ENCODE measurements at regions not wholly inside any gene's neighbourhood (a gene's known extent, or its start where the extent isn't known, plus 50 kb on each side); places are given as distances from the start of the nearest gene placed in this dataset.
A peak's percentile ranks its signal among the peaks of the same experiment; 100 is the strongest.

DNA sequence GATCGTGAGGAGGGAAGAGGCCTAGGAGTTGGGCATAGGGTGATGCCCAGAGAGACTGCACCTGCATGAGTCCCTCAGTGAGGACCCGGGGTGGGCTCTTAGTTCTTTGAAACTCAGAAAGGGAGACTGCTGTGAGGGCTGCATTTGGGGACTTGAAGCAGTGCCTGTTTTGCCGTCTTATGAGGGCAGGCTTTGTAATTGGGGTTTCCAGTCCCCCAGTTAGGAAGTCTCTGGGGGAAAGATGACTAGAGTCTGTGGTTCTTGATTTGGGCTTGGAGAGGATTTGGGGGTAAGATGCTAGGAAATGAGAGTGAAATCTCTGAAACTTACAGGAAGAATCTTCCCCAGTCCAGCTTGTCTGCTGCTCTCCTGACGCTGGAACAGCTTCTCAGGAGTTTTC, 99.6 kb downstream of the ARF6 start:
- in situ Hi-C loops (cut with HindIII; ENCODE audit: low pct_ligation_motif_present, low pct_unique_long_range_greater_than_20kb, low sequenced_read_pairs), result no loop called here
- DNase-seq, result no peak

DNA sequence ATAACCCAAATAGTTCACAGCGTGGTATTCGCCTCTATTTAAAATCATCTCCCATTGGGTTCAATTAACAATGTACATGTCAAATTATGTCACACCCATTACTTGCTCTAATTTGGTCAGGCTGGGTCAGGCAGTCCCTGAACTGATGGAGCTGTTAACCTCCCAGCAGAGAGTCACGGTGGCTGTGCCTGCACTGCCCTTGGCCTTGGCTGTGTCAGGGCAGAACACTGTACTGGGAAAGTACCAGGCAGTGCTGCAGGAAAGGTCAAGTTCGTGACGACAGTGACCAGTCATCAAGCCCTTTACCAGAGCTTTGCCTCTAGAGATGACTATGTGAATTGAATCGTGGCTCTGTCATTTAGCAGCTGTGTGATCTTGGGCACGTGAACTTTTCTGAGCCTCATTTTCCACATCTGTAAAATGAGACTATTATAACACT, 100.0 kb downstream of the ARF6 start:
- in situ Hi-C loops (cut with HindIII; ENCODE audit: low pct_ligation_motif_present, low pct_unique_long_range_greater_than_20kb, low sequenced_read_pairs), result no loop called here
- DNase-seq, result no peak

DNA sequence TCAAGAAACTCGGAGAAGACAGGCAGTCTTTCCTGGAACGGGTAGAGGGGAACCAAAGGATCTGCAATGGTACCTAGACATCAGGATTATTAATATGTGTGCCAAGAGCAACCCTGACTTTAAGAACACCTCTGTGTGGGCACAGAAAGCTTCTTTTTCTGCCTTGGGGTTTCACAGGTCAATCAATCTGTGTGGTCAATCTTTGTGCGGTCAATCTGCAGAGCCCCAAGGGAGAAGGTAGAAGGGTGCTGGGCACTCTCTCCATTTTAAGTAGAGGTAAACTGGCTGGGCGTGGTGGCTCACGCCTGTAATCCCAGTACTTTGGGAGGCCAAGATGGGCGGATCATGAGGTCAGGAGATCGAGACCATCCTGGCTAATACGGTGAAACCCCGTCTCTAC, 100.7 kb downstream of the ARF6 start:
- no peak for DNase-seq
- in situ Hi-C loops (cut with HindIII; ENCODE audit: low pct_ligation_motif_present, low pct_unique_long_range_greater_than_20kb, low sequenced_read_pairs), result no loop called here

DNA sequence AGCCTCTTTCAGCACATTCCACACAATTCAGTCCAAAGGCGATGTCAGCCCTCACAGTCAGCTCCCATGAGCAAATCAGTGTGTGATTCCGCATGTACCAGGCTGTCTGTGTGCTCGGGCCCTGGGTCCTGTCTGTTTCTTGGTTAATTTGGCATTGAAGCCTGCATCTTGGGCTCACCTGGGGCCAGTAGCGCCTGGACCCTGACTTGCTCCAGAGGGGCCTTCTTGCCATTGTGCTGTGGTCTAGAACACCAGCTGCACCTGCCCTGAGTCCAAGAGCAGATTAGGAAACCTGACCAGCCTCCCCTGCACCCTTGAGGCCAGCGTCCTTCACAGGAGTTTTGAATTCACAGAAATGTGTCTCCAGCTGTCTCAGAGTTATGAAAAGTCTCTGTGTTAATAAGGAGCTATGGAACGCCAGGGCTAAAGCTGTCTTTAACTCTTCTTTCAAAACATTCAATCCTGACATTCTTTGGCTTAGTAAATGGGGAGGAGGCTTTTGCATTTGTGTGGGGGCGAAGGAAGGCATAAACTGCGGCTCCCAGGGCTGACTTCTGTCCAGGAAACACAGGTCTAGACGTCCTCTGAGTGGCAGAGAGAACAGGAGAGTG, 102.2 kb downstream of the ARF6 start:
- in situ Hi-C loops (cut with HindIII; ENCODE audit: low pct_ligation_motif_present, low pct_unique_long_range_greater_than_20kb, low sequenced_read_pairs), result no loop called here
- no peak for DNase-seq

DNA sequence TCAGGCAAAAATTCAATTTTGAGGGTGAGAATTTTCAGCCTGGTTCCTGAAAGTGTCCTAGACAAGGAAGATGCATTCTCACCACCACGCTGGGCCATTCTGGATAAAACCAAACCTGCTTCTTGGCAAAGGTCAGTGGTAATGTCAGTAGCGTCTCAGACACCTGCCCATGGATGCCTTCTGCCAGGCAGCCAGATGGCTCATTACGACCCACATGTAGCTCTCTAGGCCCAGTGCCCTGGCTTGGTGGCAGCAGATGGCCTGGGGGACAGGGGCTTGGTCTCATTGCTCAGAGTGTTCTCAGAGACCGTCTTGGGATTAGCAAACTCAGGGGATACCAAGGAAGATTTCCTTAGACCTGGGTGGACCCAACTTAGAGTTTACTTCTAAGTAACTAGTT, 105.1 kb downstream of the ARF6 start:
- in situ Hi-C loops (cut with HindIII; ENCODE audit: low pct_ligation_motif_present, low pct_unique_long_range_greater_than_20kb, low sequenced_read_pairs), result no loop called here
- DNase-seq, result no peak

DNA sequence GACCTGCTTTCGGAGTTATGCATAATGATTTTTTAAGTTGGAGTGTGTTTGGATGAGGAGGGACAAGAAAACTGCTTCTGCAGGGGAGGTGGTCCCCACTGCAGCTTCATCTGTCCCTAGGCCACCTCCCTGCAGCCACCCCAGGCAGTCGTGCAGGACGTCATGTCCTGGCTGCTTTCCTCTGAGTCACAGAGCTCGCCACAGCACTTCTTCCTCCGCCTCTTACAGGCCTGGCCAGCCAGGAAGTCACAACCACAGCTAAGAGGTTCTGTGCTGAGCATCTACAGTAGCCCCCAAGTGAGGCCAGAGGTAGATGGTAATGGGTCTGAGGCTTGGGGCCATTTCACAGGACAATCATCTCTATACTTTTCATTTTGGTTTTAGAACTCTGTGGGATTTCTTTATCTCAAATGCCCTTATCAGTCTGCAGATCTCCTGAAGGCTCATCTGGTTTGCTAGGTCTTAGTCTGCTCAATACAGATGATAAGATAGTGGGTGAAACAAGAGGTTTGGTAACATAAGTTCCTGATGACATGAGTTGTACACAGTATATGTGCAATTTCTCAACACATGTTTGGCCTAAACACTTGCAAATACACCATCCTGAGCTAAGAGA, 106.4 kb downstream of the ARF6 start:
- in situ Hi-C loops (cut with HindIII; ENCODE audit: low pct_ligation_motif_present, low pct_unique_long_range_greater_than_20kb, low sequenced_read_pairs), result no loop called here
- DNase-seq, result peak; percentile 77

DNA sequence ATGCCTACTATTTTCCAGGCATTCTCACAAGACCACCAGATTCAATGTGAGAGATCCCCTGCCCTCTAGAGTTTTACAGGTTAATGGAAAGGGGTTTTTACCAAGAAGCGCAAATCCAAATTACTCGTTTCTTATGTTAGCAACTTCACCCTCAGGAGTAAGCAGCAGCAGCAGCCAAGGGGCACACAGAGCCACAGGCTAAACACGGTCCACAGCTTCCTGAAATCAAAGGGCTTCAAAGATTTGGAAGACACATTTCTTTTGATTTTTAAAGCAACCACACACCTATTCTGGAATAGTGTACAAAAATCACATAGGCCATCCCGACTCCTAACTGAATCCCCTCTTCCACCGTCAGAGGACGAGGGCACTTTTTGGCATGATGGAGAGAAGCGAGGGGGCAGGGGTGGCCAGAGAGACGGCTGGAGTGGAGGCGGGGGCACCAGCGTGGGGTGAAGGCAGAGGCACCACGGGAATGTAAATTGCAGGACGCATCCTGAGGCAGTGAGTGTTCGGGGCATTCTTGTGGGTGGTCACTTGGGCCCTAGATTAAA, 107.0 kb downstream of the ARF6 start:
- in situ Hi-C loops (cut with HindIII; ENCODE audit: low pct_ligation_motif_present, low pct_unique_long_range_greater_than_20kb, low sequenced_read_pairs), result no loop called here
- DNase-seq, result no peak

DNA sequence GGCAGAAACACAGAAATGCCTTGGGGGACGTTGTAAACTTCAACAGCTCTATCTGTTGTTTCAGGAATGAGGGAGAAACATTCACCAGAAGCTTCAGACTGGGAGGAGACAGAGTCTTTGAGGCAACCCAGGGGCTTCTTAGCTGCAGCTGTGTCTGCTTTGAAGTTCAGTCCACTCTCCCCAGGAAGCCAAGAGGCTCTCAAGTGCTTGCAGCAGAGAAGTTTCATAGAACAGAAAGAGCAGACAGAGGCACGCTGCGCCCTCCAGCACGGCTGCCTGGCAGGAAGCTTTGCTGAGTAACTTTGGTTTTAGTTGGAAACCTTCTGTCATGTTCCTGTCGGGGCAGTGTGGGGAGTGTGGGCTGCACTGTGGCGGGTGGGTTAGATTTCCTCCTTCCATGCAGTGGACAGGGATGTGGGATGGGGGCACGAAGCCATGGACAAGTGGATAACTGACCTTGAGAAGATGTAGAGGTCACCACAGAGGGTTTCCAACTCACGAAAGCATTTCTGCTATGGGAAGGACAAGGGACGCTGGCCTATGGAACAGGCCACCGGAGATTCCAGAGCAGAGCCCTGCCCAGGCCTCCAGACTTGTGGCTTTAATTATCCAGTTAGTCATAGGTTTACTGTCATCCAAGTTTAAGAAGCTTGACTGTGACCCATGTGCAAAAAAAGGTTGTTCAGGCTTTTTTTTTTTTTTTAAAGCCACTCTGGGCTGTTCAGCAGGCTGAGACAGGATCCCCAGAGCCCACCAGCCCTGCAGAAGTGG, 107.7 kb downstream of the ARF6 start:
- DNase-seq, result peak; percentile 64

DNA sequence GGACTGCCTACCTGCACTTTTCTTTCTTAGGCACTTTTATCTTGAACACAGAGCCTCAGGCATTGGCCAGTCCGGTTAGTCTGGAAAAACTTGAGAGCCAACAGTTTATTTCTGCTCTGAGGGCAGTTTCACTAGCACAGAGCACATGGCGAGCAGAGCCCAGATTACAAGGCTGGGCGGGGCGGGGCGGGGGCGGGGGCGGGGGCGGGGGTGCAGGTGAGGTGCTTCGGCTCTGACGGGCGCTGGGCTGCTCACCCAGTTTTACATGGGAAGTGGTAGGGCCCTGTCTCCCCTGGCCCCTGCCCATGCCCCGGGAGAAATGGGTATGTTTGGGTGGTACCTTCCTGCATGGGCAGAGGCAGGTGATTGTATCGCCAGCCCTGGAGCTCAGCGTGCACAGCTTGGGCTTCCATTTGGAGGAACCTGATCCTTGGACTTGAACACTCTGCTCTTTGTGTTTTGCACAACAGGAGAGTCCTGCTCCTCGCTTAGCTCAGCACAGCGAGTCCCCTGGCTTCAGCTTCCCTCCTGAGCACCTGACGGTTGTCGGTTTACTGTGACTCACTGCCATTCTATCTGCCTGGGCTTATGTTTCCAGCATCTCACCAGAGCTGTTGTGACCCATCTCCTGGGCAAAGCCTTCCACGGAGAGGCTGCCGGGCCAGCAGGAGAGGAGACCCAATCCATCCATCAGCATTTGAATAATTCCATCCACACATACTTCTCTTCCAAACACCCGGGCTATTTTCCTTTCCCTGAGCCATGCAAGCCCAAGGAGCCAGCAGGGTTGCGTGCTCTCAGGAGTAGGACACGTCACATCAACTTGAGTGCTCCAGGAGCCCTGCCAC, 108.5 kb downstream of the ARF6 start:
- DNase-seq, result peak; percentile 62
- in situ Hi-C loops (cut with HindIII; ENCODE audit: low pct_ligation_motif_present, low pct_unique_long_range_greater_than_20kb, low sequenced_read_pairs), result no loop called here

More for the DNA sequence above, 107.7 kb downstream of the ARF6 start:
- in situ Hi-C loops (cut with HindIII; ENCODE audit: low pct_ligation_motif_present, low pct_unique_long_range_greater_than_20kb, low sequenced_read_pairs), result no loop called here

DNA sequence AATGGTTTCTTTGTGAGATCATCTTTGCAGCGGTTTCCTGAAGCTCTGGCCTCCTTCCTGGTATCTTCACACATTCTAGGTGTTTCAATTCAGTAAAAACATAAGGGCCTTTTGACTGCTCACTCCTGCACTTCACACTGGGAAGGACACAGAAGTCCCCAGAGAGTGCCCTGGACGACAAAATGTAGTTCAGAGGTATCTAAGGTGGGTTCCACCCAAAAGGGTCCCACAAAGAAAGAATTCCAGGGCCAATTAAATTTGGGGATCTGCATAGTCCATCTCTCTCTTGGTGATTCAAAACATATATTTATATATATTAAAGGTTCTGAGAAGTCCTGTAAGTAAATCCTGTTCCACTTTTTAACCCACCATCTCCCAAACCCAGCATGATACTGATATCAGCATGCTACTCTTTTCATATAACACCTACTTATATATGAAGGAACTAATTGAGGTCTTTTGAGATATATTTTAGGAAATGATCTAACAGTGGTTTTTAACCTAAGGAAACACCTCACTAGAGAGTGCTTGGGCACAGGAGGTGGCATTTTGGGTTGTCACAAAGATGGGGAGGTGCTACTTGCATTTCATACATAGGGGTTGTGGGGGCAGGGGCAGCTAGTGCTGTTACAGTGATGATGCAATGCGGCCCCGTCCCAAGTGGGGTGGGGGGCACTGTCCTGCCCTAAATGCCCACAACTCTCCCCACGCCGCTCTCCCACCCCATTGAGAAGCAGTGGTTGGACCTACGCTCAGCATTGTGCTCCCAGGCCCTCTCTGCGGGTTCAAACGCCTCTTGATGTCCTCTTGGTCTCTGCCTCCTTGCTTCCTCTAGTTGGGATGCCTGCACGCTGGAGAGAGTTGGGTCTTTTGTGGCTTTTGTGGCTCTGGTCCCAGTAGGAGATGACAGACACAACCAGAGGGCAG, 109.4 kb downstream of the ARF6 start:
- in situ Hi-C loops (cut with HindIII; ENCODE audit: low pct_ligation_motif_present, low pct_unique_long_range_greater_than_20kb, low sequenced_read_pairs), result no loop called here
- no peak for DNase-seq

DNA sequence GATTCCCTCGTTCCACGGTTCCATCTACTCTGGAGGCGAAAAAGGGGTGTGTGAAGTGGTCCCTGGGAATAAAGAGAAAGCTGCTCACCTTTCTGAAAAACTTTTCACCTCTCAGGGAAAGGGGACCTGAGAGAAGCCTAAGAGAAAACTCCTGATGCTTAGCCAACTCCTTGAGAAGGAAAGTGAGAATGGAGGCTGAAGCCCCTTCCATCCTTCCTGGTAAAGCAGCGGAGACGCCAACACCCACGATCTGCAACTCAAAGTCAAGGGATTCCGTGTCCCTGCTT, 110.0 kb downstream of the ARF6 start:
- DNase-seq, result no peak
- in situ Hi-C loops (cut with HindIII; ENCODE audit: low pct_ligation_motif_present, low pct_unique_long_range_greater_than_20kb, low sequenced_read_pairs), result no loop called here

DNA sequence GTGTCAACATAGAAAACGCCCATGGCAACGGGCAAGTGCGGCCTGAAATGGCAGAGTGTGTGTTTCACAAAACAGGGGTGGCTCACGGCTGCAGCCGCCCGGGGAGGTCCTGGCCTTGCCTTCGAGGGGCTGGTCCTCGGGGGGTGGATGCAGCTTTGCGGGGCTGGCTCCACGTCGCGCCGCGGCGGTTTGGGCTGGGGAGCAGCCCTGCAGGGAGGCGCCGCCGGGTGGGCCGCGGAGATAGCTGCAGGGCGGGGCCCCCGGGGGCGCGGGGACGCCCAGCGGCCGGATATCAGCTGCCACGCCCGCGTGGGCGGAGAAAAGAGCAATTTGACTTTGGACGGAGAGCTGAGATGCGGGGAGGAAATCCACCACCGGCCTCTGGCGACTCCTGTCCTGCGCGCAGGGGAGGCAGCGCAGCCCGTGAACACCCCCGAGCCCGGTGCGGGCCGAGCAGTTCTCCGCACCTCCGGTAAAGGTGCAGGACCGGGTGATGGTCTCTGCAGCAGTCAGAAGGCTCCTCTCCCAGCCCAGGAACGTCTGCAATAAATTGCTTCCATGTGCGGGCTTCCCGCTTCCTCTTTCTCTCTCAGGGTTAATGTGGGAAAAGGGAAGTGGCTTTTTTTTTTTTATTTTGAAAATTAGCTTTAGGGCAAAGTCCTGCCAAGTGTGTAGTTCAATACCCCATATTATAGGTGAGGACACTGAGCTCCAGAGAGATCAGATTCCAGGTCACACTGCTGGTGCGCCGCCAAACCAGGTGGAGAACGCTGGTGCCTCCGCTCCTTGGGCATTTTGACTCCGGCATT, 110.5 kb downstream of the ARF6 start:
- in situ Hi-C loops (cut with HindIII; ENCODE audit: low pct_ligation_motif_present, low pct_unique_long_range_greater_than_20kb, low sequenced_read_pairs), result no loop called here
- DNase-seq, result peak; percentile 72

DNA sequence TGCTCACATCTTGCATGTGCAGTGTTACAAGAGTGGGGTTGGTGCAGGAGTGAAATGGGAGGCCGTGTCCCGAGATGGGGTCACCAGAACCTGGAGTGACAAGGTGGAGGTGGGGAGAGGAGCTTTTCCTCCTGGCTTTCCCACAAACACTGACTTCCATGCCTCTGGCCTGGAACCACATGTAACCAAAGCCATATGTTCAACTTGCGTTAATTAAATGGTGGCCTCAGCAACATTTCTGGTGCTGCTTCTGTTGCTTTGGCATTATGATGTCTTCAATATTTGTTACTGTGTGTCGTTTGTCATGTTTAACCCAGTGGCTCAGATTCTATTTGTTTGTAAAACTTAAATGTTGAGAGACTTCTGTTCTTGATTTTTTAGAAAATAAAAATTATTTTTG, 110.2 kb downstream of the VCPKMT start:
- in situ Hi-C loops (cut with HindIII; ENCODE audit: low pct_ligation_motif_present, low pct_unique_long_range_greater_than_20kb, low sequenced_read_pairs), result no loop called here
- DNase-seq, result no peak

DNA sequence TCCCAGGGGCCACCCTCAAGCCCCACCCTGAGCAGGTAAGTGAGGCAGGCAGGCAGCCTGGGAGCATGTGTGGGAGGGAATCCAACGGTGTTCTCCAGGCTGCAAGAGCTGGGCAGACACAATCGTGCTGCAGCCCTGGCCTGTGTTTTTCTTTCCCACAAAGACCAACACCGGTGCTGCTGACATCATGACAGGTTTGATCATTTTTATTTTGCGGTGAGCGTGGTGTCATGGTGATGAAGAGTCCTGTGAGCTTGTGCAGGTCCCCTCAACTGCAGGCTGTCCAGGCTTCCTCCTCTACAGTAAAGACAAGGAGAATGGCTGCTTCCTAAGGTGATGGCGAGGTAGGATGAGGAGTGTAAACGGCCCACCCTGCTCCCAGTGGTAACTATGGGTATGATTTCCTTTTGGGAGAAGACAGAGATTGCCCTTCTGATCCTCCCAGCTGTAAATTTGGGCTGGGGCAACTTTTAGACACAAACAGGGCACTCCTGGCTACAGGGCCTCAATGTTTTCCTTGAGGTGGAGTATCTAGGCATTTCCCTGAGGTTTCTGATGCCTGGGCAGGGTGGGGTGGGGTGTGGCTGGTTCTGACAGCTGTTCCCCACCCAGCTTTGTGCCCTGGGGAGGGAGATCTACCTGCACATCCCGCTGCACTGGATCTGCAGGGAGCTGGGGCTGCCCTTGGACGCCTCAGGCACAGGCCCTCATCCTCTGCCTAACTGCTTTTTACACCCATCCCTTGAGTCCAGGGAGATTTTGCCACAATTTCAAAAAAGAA, 109.1 kb downstream of the VCPKMT start:
- in situ Hi-C loops (cut with HindIII; ENCODE audit: low pct_ligation_motif_present, low pct_unique_long_range_greater_than_20kb, low sequenced_read_pairs), result no loop called here
- DNase-seq, result no peak

DNA sequence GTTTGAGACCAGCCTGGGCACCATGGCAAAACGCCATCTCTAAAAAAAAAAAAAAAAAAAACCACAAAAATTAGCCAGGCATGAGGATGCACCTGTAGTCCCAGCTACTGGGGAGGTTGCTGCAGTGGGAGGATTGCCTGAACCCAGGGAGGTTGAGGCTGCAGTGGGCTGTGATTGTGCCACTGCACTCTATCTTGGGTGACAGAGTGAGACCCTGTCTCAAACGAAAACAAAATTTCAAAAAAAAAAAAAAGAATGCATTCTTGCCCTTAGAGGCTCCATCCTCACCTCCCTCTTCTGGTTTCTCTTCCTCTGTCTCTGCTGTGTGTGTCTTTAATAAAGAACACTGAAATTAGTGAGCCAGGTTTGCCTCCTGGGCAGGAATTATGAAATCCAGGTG, 107.8 kb downstream of the VCPKMT start:
- DNase-seq, result no peak
- in situ Hi-C loops (cut with HindIII; ENCODE audit: low pct_ligation_motif_present, low pct_unique_long_range_greater_than_20kb, low sequenced_read_pairs), result no loop called here

DNA sequence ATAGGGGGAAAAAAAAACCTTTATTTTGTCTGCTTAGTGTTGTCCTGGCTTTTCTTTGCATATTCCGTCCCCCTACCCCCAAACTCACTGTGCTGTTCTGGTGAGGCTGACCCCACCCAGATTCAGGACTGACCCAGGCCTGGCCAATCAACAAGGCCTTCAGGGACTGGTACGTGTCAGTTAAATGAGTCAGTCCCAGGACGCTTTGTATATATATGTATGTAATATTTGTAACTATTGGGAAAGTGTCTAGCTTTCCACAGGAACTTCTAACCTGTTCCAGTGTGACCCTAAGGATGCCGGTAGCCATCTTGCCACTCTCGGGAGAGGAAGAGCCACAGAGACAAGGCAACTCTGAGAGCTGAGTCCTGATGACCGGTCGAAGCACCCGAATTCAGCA, 107.4 kb downstream of the VCPKMT start:
- in situ Hi-C loops (cut with HindIII; ENCODE audit: low pct_ligation_motif_present, low pct_unique_long_range_greater_than_20kb, low sequenced_read_pairs), result no loop called here
- no peak for DNase-seq

DNA sequence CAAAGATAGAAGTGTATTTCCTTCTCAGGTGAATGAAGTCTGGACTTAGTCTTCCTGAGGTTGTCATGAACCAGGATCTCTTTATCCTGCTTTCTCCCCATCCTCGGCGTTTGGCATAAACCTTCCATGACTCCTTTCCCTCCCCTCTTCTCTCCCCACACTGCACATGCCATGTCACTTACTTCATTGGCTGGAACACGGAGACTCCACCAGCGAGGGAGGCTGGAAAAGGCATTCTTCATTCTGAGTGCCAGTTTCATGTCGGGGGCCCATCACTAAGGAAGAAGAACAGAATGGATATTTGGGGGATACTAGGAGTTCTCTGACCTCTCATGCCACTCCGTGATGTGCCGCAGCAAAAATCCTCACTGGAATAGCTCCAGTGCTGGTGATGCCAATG, 105.6 kb downstream of the VCPKMT start:
- in situ Hi-C loops (cut with HindIII; ENCODE audit: low pct_ligation_motif_present, low pct_unique_long_range_greater_than_20kb, low sequenced_read_pairs), result no loop called here
- DNase-seq, result no peak
